PFSK-1 (cell line): ENCODE measurements at regions not wholly inside any gene's neighbourhood (a gene's known extent, or its start where the extent isn't known, plus 50 kb on each side); places are given as distances from the start of the nearest gene placed in this dataset.

Source experiments
- POLR2AphosphoS5 ChIP-seq: IDR thresholded peaks from 2 replicates; pipeline ENCODE4 v1.6.1; 2012; ENCODE audit warnings: low read depth, mild to moderate bottlenecking, control low read depth, low read length, moderate library complexity
- REST ChIP-seq, 2 experiments: IDR thresholded peaks; 2 replicates each; pipeline versions ENCODE4 v1.6.1 to v1.8.0; 2011 to 2012; ENCODE audit warnings: low read depth in 2 of 2, low read length in 2 of 2, control low read depth in 1 of 2, inconsistent platforms in 1 of 2, mild to moderate bottlenecking in 1 of 2, moderate library complexity in 1 of 2; ENCODE audit not compliant: insufficient read depth in 1 of 2
- TAF1 ChIP-seq: IDR thresholded peaks from 2 replicates; pipeline ENCODE4 v1.6.1; 2012; ENCODE audit warnings: low read length, control low read depth, borderline replicate concordance; ENCODE audit not compliant: insufficient read depth

- TF ChIP-seq POLR2AphosphoS5 (no peak), TAF1 (no peak), REST (IDR thresholded peaks at IDR 0.05; ENCODE audit: insufficient read depth in 1 of 2, low read depth in 2 of 2, low read length in 2 of 2) (no peak)
These were observed 289.7 kb downstream of the UBE3D start for GRCh38 chr6:82775981-82776380.
